HepG2 (cell line): ENCODE measurements at regions not wholly inside any gene's neighbourhood (a gene's known extent, or its start where the extent isn't known, plus 50 kb on each side); places are given as distances from the start of the nearest gene placed in this dataset.

Experiments
- ATAC-seq: fragments of 200-7000 bp; cut with Tn5 transposase; 3 replicates; pipeline ENCODE4 v1.9.1; 2020; ENCODE audit warnings: mild to moderate bottlenecking, moderate library complexity
- BruUV-seq: library from RNA; stranded (reverse); fragments of 400-500 nt; replicated peaks from 2 replicates; lab custom pipeline; 2021; lab: Mats Ljungman, UMichigan
- CTCF ChIA-PET: fragments of 300-600 bp; formaldehyde crosslinking; extraction: SDS; loops from one replicate; lab custom pipeline; 2021; ENCODE audit warnings: low total read pairs, inconsistent platforms, low intra/inter-chr PET ratio; lab: Yijun Ruan, JAX
- POLR2A ChIA-PET: fragments of 350-600 bp; sonication (Branson Sonifier 250); formaldehyde crosslinking; loops from one replicate; lab custom pipeline; 2020; ENCODE audit warnings: antibody characterized with exemption, inconsistent platforms; lab: Yijun Ruan, JAX
- DNase-seq: peaks from one replicate; pipeline ENCODE4 v3.0.0-alpha.2; 2015; ENCODE audit warnings: low spot score
- FAIRE-seq: peaks from 3 replicates; lab custom pipeline; 2011; peaks lifted over from hg19 to GRCh38; lab: Jason Lieb, UNC
- H2AFZ ChIP-seq: one replicate; pipeline ENCODE4 v1.6.1; 2011; ENCODE audit warnings: low read length, inconsistent platforms
- H3K27ac ChIP-seq: fragments of 300-600 bp; 3 replicates; pipeline ENCODE4 v1.8.0; 2011; ENCODE audit warnings: mixed run types, mild to moderate bottlenecking, mixed read lengths, low read length, inconsistent platforms; ENCODE audit not compliant: insufficient read depth; ENCODE audit errors: extremely low read length
- H3K27me3 ChIP-seq, 2 experiments: fragments of 200-600 bp in 1 of 2; 2 replicates in 1 of 2; 3 replicates in 1 of 2; pipeline versions ENCODE4 v1.6.0 to v1.8.0; 2011; ENCODE audit warnings: low read length in 2 of 2, mild to moderate bottlenecking in 2 of 2, moderate library complexity in 2 of 2, inconsistent platforms in 1 of 2; ENCODE audit not compliant: insufficient read depth in 2 of 2, control insufficient read depth in 1 of 2
- H3K36me3 ChIP-seq, 2 experiments: fragments of 200-600 bp in 1 of 2; replicated peaks in 1 of 2; 2 replicates in 1 of 2; 3 replicates in 1 of 2; pipeline versions ENCODE4 v1.5.1 to v1.8.0; 2011; ENCODE audit warnings: low read length in 2 of 2, inconsistent platforms in 1 of 2; ENCODE audit not compliant: insufficient read depth in 2 of 2, control insufficient read depth in 1 of 2
- H3K4me1 ChIP-seq: 2 replicates; pipeline ENCODE4 v1.5.1; 2012; ENCODE audit warnings: low read length, inconsistent platforms; ENCODE audit not compliant: insufficient read depth
- H3K4me2 ChIP-seq: 2 replicates; pipeline ENCODE4 v1.6.0; 2011; ENCODE audit warnings: low read depth, low read length, inconsistent platforms
- H3K4me3 ChIP-seq, 3 experiments: fragments of 200-600 bp in 1 of 3; sonication (generic), shearing (Covaris generic) in 1 of 3; replicated peaks in 1 of 3; 2 replicates each; pipeline ENCODE4 v1.5.1; 2011 to 2016; ENCODE audit warnings: low read length in 3 of 3, inconsistent platforms in 2 of 3, low read depth in 2 of 3, mild to moderate bottlenecking in 2 of 3, control low read depth in 1 of 3, mixed read lengths in 1 of 3; ENCODE audit not compliant: insufficient read depth in 1 of 3
- H3K79me2 ChIP-seq: one replicate; pipeline ENCODE4 v1.6.1; 2011; ENCODE audit warnings: low read length, inconsistent platforms; ENCODE audit not compliant: insufficient read depth
- H3K9ac ChIP-seq: 2 replicates; pipeline ENCODE4 v1.6.0; 2011; ENCODE audit warnings: mild to moderate bottlenecking, low read depth, low read length, inconsistent platforms; ENCODE audit not compliant: insufficient read depth
- H3K9me3 ChIP-seq: 2 replicates; pipeline ENCODE4 v1.5.1; 2012; ENCODE audit warnings: mild to moderate bottlenecking, low read length
- H4K20me1 ChIP-seq: 2 replicates; pipeline ENCODE4 v1.6.0; 2011; ENCODE audit warnings: inconsistent platforms, mild to moderate bottlenecking, low read length, moderate library complexity; ENCODE audit not compliant: insufficient read depth
- CENPX ChIP-seq: sonication (generic); formaldehyde crosslinking; IDR thresholded peaks from 2 replicates; pipeline ENCODE4 v1.9.0; 2021; ENCODE audit warnings: mild to moderate bottlenecking, missing genetic modification reagents, moderate library complexity
- DR1 ChIP-seq: sonication (generic); formaldehyde crosslinking; IDR thresholded peaks from 2 replicates; pipeline ENCODE4 v1.8.0; 2021; ENCODE audit warnings: mild to moderate bottlenecking, missing genetic modification reagents, inconsistent platforms
- GMEB2 ChIP-seq: IDR thresholded peaks from 2 replicates; pipeline ENCODE4 v1.6.1; 2016; ENCODE audit warnings: missing biosample characterization, missing genetic modification reagents, low read depth
- ISL2 ChIP-seq: sonication (generic); formaldehyde crosslinking; IDR thresholded peaks from 2 replicates; pipeline ENCODE4 v1.5.0; 2020; ENCODE audit warnings: missing genetic modification reagents
- JUN ChIP-seq: sonication (generic); formaldehyde crosslinking; IDR thresholded peaks from 2 replicates; pipeline ENCODE4 v1.4.0; 2020; ENCODE audit warnings: mild to moderate bottlenecking, missing genetic modification reagents
- MIER3 ChIP-seq: IDR thresholded peaks from 2 replicates; pipeline ENCODE4 v1.6.1; 2016; ENCODE audit warnings: missing compliant biosample characterization, borderline replicate concordance
- NCOR1 ChIP-seq: fragments of 200-600 bp; sonication (generic); IDR thresholded peaks from 2 replicates; pipeline ENCODE4 v1.7.0; 2017; ENCODE audit warnings: antibody characterized with exemption, low read length, borderline replicate concordance
- PAX8 ChIP-seq: sonication (generic); formaldehyde crosslinking; IDR thresholded peaks from 2 replicates; pipeline ENCODE4 v1.8.0; 2022; ENCODE audit warnings: mild to moderate bottlenecking, missing genetic modification reagents, borderline replicate concordance
- PHF20 ChIP-seq: sonication (generic); formaldehyde crosslinking; IDR thresholded peaks from 2 replicates; pipeline ENCODE4 v1.5.0; 2020; ENCODE audit warnings: mild to moderate bottlenecking, missing genetic modification reagents
- PREB ChIP-seq: sonication (generic); formaldehyde crosslinking; IDR thresholded peaks from 2 replicates; pipeline ENCODE4 v1.4.0; 2020; ENCODE audit warnings: missing genetic modification reagents
- RBM39 ChIP-seq: fragments of 200-400 bp; formaldehyde crosslinking; IDR thresholded peaks from one replicate; pipeline ENCODE4 v1.6.1; 2018; ENCODE audit warnings: antibody characterized with exemption, mild to moderate bottlenecking, low read depth, low read length; ENCODE audit not compliant: poor library complexity, severe bottlenecking
- SATB2 ChIP-seq: sonication (generic); formaldehyde crosslinking; IDR thresholded peaks from 2 replicates; pipeline ENCODE4 v1.5.0; 2020; ENCODE audit warnings: missing genetic modification reagents
- SRY ChIP-seq: sonication (generic); formaldehyde crosslinking; IDR thresholded peaks from 2 replicates; pipeline ENCODE4 v1.8.0; 2022; ENCODE audit warnings: mild to moderate bottlenecking, missing genetic modification reagents
- UBTF ChIP-seq: sonication (generic); formaldehyde crosslinking; IDR thresholded peaks from 2 replicates; pipeline ENCODE4 v1.4.0; 2020; ENCODE audit warnings: mild to moderate bottlenecking, missing genetic modification reagents
- ZGPAT ChIP-seq: IDR thresholded peaks from 2 replicates; pipeline ENCODE4 v1.6.1; 2016; ENCODE audit warnings: mild to moderate bottlenecking
- ZNF10 ChIP-seq: sonication (generic); formaldehyde crosslinking; IDR thresholded peaks from 2 replicates; pipeline ENCODE4 v1.4.0; 2020; ENCODE audit warnings: mild to moderate bottlenecking, low read depth, missing genetic modification reagents, borderline replicate concordance
- ZNF329 ChIP-seq: sonication (generic); formaldehyde crosslinking; IDR thresholded peaks from 2 replicates; pipeline ENCODE4 v1.9.0; 2021; ENCODE audit warnings: low read depth, mild to moderate bottlenecking, missing genetic modification reagents
- WGBS: methylation state at CpG from one replicate; pipeline ENCODE4 v1.1.6; 2017; ENCODE audit warnings: low lambda C conversion rate; 5-methylcytosine and 5-hydroxymethylcytosine counted together
- in situ Hi-C: cut with HindIII; loops from 2 replicates; pipeline ENCODE4 v1.10.0; 2017; ENCODE audit warnings: low pct_unique_long_range_greater_than_20kb; ENCODE audit not compliant: extremely low pct_ligation_motif_present
- intact Hi-C: fragments of 100-400 bp; cut with micrococcal nuclease; formaldehyde crosslinking; loops from one replicate; pipeline ENCODE4 v1.10.0; 2022; ENCODE audit not compliant: unreplicated experiment

GRCh38 chr5:52734557-52734956, 53.2 kb upstream of the ITGA1 start:
- POLR2A ChIA-PET, result no interaction called here
- intact Hi-C loops, result no loop called here
- CTCF ChIA-PET, result no interaction called here
- Histone ChIP-seq H3K79me2 (no peaks in the 10 kb centered on the region), H3K36me3 (no peaks in the 10 kb centered on the region), H4K20me1 (no peaks in the 10 kb centered on the region), H3K4me3 (no peak overlapping the region), H2AFZ (no peak overlapping the region), H3K27ac (no peak overlapping the region), H3K4me1 (peaks cover 21% of the 10 kb centered on the region), H3K4me2 (no peak overlapping the region), H3K9ac (no peak overlapping the region), H3K27me3 (no peaks in the 10 kb centered on the region), H3K9me3 (no peaks in the 10 kb centered on the region)
- no peak for FAIRE-seq
- DNase-seq, result no peak
- WGBS, result 59% methylated on average over 1 of the region's 1 CpG
- ATAC-seq, result no peak
- in situ Hi-C loops, result no loop called here
- BruUV-seq, result no TSS peak
- TF ChIP-seq MIER3 (CRISPR knock-in tag), result no peak
- no peak for TF ChIP-seq GMEB2 (CRISPR knock-in tag)
- TF ChIP-seq PHF20 (CRISPR knock-in tag), result no peak
- TF ChIP-seq JUN (CRISPR knock-in tag), result no peak
- TF ChIP-seq SATB2 (CRISPR knock-in tag), result no peak
- no peak for TF ChIP-seq ZNF329 (CRISPR knock-in tag)
- TF ChIP-seq ZGPAT (CRISPR knock-in tag), result no peak
- TF ChIP-seq ZNF10 (CRISPR knock-in tag), result no peak
- TF ChIP-seq SRY (CRISPR knock-in tag), result no peak
- no peak for TF ChIP-seq CENPX (CRISPR knock-in tag)
- no peak for TF ChIP-seq PAX8 (CRISPR knock-in tag)
- TF ChIP-seq UBTF (CRISPR knock-in tag), result no peak
- TF ChIP-seq RBM39, result no peak
- no peak for TF ChIP-seq DR1 (CRISPR knock-in tag)
- TF ChIP-seq ISL2, result no peak
- no peak for TF ChIP-seq NCOR1
- no peak for TF ChIP-seq PREB
